ENCODE measurements at regions not wholly inside any gene's neighbourhood (a gene's known extent, or its start where the extent isn't known, plus 50 kb on each side); places are given as distances from the start of the nearest gene placed in this dataset.
"Not testable (repeated sequence)": the region's sequence is repeated elsewhere in the genome, so short reads cannot be mapped to it uniquely, and the experiment has no call there.

GRCh38 chr14:106766551-106767277, 1240.3 kb downstream of the TMEM121 start:
- not testable (repeated sequence) for TF ChIP-seq ZFP3 (CRISPR knock-in tag; IDR thresholded peaks at IDR 0.05); ZNF565 (CRISPR knock-in tag; conservative IDR thresholded peaks at IDR 0.05; ENCODE audit: low read depth)
